Spinal cord (tissue), 9 donors: ENCODE measurements at regions not wholly inside any gene's neighbourhood (a gene's known extent, or its start where the extent isn't known, plus 50 kb on each side); places are given as distances from the start of the nearest gene placed in this dataset.
A peak's percentile ranks its signal among the peaks of the same experiment; 100 is the strongest.

ENCODE experiments used
- DNase-seq, 6 donors: peaks; one replicate each; pipeline versions ENCODE4 v3.0.0 to v3.0.0-alpha.2; 2013 to 2015; ENCODE audit warnings: low spot score in 6 of 6, low read depth in 4 of 6
- H3K27ac ChIP-seq: one replicate; pipeline ENCODE4 v1.5.1; 2013; ENCODE audit warnings: low read depth, low read length, control low read depth
- H3K27me3 ChIP-seq: one replicate; pipeline ENCODE4 v1.6.1; 2013; ENCODE audit warnings: low read length; ENCODE audit not compliant: control insufficient read depth, insufficient read depth
- H3K36me3 ChIP-seq: one replicate; pipeline ENCODE4 v1.6.1; 2013; ENCODE audit warnings: low read length; ENCODE audit not compliant: control insufficient read depth, insufficient read depth
- H3K4me1 ChIP-seq: one replicate; pipeline ENCODE4 v1.6.1; 2013; ENCODE audit warnings: low read length; ENCODE audit not compliant: control insufficient read depth, insufficient read depth
- H3K4me3 ChIP-seq: one replicate; pipeline ENCODE4 v1.5.1; 2013; ENCODE audit warnings: low read depth, low read length, control low read depth
- H3K9me3 ChIP-seq: one replicate; pipeline ENCODE4 v1.6.1; 2013; ENCODE audit warnings: low read length; ENCODE audit not compliant: control insufficient read depth, insufficient read depth
- WGBS: methylation state at CpG from one replicate; pipeline ENCODE4 v1.1.5; 2013; ENCODE audit warnings: missing lambda C conversion rate; ENCODE audit not compliant: insufficient coverage; 5-methylcytosine and 5-hydroxymethylcytosine counted together
- donor health status: healthy.

DNA sequence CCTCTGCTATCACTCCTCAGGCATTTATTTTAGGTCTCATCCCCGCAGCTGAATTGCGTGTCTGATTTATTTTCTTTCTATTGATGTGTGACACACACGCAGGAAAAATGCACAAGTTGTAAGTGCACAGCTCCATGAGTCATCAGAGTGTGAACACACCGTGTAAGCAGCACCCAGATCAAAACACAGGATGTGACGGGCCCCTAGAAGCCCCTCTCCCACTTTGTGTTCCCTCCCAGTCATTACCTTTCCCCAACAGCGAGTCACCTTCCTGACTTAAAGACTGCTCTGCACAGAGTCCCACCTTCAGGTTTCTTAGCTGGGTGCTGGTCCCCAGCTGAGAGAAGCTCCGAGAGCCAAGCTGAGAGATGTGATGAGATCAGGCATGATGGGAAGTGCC, 436.7 kb downstream of the MID1IP1 start:
- Histone ChIP-seq H3K9me3 (no peaks in the 10 kb centered on the region), H3K4me1 (no peaks in the 10 kb centered on the region), H3K27ac (no peak overlapping the region), H3K36me3 (no peaks in the 10 kb centered on the region), H3K27me3 (no peaks in the 10 kb centered on the region), H3K4me3 (no peak overlapping the region)
- whole genome bisulfite sequencing, result 70% methylated on average over 5 of the region's 7 CpGs
- no peak for DNase-seq

DNA sequence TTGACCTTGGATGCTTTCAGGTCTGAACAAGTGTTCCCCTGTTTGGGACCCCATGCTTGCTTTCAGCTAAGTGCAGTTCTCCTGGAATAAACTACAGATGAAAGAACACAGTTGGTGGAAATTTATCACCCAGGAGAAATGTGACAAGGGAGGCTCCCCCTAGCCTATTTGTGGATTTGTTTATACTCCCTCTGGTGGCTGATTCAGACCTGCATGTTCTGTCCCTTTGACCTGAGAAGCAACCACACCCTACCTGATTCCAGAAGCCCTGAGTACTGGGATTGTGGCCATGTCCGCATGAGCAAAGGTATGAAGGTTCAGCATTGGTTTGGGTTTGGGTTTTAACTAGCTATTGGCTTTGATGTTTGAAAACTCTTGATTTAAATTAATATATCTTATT, 440.9 kb downstream of the MID1IP1 start:
- Histone ChIP-seq H3K9me3 (no peaks in the 10 kb centered on the region), H3K36me3 (no peaks in the 10 kb centered on the region), H3K4me3 (no peak overlapping the region), H3K27me3 (no peaks in the 10 kb centered on the region), H3K27ac (no peak overlapping the region), H3K4me1 (no peaks in the 10 kb centered on the region)
- peak in 2 of 6 donors; percentile 5 to 9 for DNase-seq
- WGBS, result no CpG with 5 or more reads among the region's 1 CpG

DNA sequence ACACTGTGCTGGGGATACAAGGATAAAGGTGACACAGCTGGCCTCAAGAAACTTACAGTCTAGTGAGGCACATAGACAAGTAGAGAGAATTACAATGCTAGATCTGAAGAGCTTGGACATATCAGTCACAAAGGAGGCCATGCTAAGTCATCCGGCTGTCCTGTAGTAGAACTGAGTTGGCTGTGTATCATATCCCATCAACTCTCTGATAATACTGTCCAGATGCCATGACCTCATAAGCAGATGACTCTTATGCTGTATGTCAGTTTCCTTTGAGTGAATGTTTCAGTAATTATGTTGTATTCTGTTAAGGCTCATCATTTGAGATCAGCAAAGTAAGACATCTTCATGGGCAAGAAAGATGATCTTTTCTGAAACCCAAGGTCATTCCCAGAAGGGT, 442.9 kb downstream of the MID1IP1 start:
- H3K27ac ChIP-seq, result no peak overlapping the region

DNA sequence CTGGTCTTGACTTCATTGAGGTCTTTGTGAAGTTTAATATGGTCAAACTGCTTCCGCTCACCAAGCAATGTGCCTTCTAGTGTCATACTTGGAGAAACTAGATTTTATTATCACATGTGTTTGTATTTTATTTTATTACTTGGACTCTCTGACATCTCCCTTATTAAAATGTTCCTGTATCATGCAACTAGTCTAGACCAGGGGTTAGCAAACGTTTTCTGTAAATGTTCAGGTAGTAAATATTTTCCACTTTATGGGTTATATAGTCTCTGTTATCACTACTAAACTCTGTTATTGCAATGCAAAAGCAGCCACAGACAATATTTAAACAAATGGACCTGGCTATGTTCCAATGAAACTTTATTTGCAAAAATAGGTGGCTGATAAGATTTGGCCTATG, 443.8 kb downstream of the MID1IP1 start:
- H3K36me3 ChIP-seq, result no peaks in the 10 kb centered on the region
- no peaks in the 10 kb centered on the region for H3K4me1 ChIP-seq
- no peaks in the 10 kb centered on the region for H3K9me3 ChIP-seq
- H3K27ac ChIP-seq, result no peak overlapping the region
- H3K4me3 ChIP-seq, result no peak overlapping the region
- WGBS, result no CpG with 5 or more reads among the region's 2 CpGs
- no peaks in the 10 kb centered on the region for H3K27me3 ChIP-seq
- DNase-seq, result no peak

More for the DNA sequence above, 442.9 kb downstream of the MID1IP1 start:
- Histone ChIP-seq H3K4me1 (no peaks in the 10 kb centered on the region), H3K9me3 (no peaks in the 10 kb centered on the region), H3K36me3 (no peaks in the 10 kb centered on the region), H3K27me3 (no peaks in the 10 kb centered on the region), H3K4me3 (no peak overlapping the region)
- no peak for DNase-seq
- WGBS, result 80% methylated on average over 1 of the region's 1 CpG

DNA sequence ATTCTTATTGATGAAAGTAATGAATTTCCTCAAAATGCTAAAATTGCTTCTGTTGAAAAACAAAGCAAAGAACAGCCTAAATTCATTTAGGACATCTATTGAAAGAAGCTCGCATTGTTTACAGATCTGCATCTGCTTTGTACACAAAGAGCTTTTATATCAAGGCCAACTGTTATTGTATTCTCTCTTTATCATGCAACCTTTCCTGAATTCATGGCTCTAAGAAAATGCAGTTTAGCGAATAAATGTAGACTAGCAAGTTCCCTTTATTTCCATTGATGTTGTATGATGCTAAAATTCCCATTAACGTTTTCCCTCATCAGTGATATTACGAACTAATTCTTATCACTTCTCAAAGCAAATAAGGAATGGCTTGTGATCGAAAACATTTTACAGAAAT, 446.3 kb downstream of the MID1IP1 start:
- Histone ChIP-seq H3K27ac (no peak overlapping the region), H3K4me1 (no peaks in the 10 kb centered on the region), H3K4me3 (no peak overlapping the region), H3K36me3 (no peaks in the 10 kb centered on the region), H3K27me3 (peaks cover 4% of the 10 kb centered on the region), H3K9me3 (no peaks in the 10 kb centered on the region)
- no CpG with 5 or more reads among the region's 5 CpGs for whole genome bisulfite sequencing
- DNase-seq, result peak in 1 of 6 donors; percentile 16

DNA sequence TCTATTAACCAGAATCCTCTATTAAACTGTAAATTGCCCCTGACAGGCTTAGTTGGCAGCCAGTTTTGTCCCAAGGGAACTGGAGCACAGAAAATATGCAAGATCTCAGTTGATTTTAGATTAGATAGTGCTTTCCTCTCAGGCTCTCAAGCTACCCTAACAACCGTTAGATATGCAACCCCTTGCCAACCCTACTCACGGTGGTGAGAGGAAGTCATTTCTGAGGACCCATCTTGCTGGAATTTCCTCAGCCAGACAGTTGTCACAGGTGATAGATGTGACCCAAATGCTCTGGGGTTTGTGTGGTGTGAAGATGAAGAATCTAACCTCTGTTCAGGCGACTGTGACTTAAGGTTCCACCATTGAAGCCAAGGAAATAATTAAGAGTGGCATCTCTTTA, 447.1 kb downstream of the MID1IP1 start:
- Histone ChIP-seq H3K36me3 (no peaks in the 10 kb centered on the region), H3K27me3 (peaks cover 4% of the 10 kb centered on the region), H3K9me3 (no peaks in the 10 kb centered on the region), H3K4me1 (no peaks in the 10 kb centered on the region), H3K4me3 (no peak overlapping the region), H3K27ac (no peak overlapping the region)
- DNase-seq, result no peak
- no CpG with 5 or more reads among the region's 3 CpGs for WGBS

DNA sequence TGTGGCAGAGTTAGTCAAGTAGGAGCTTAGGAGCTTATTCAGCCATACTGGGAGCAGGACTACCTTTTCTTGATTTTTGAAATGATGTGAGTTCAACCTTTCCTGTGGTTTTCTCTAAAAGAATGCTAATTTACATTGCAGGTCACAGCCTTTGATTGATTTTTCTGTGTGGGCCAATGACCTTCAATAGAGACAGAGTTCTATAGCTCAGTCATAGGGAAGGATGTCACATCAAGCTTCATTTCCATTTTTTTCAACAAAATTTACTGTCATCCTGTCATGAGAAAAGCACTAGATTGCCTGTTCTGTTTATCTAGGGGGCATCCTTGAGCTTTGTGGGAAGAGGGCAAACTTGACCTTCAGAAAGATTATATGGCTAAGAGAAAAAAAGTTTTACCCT, 448.7 kb downstream of the MID1IP1 start:
- DNase-seq, result no peak
- no peak overlapping the region for H3K27ac ChIP-seq
- H3K27me3 ChIP-seq, result peaks cover 4% of the 10 kb centered on the region
- H3K4me3 ChIP-seq, result no peak overlapping the region
- H3K36me3 ChIP-seq, result no peaks in the 10 kb centered on the region
- H3K9me3 ChIP-seq, result no peaks in the 10 kb centered on the region
- no peaks in the 10 kb centered on the region for H3K4me1 ChIP-seq

DNA sequence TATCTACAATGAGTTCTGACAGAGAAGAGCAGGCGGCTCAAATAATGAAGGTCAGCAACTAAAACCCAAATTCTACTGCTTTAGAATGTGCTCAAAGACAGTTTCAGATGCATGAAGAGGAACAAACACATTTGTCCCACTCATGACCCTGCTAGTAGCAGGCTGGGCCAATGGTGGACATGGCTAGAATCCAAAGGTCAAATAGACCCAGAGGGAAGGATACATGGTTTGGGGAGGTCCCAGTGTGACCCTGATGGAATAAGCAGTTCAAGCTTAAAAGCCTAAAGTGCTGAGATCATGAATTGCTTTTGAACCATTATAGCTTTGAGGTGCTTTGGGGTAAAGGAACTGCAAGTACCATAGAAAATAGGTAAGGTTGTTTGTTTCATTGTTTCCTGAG, 450.7 kb downstream of the MID1IP1 start:
- peaks cover 4% of the 10 kb centered on the region for H3K27me3 ChIP-seq
- H3K36me3 ChIP-seq, result no peaks in the 10 kb centered on the region
- WGBS, result 50% methylated on average over 1 of the region's 1 CpG
- H3K4me1 ChIP-seq, result no peaks in the 10 kb centered on the region
- H3K27ac ChIP-seq, result no peak overlapping the region
- DNase-seq, result no peak
- no peaks in the 10 kb centered on the region for H3K9me3 ChIP-seq
- no peak overlapping the region for H3K4me3 ChIP-seq

DNA sequence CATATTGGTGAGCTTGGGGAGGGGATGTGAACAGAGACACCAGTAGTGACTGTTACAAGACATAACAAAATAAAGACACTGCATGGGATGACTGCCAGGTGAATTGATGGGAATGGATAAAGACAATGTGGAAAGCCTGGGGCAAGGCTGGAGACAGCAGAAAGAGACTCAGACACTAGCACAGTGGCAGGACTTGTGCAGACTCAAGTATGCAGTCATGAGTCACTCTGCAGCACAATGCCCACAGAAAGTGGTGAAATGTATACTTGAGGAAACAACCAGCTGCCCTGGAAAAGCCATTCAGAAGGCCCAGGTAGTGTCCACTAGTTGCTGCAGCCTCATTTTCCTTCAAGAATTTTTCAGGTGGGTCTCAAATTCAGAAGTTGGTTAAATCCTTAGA, 452.3 kb downstream of the MID1IP1 start:
- DNase-seq, result no peak
- Histone ChIP-seq H3K36me3 (no peaks in the 10 kb centered on the region), H3K27ac (no peak overlapping the region), H3K4me3 (no peak overlapping the region), H3K27me3 (peaks cover 4% of the 10 kb centered on the region), H3K9me3 (no peaks in the 10 kb centered on the region), H3K4me1 (no peaks in the 10 kb centered on the region)

DNA sequence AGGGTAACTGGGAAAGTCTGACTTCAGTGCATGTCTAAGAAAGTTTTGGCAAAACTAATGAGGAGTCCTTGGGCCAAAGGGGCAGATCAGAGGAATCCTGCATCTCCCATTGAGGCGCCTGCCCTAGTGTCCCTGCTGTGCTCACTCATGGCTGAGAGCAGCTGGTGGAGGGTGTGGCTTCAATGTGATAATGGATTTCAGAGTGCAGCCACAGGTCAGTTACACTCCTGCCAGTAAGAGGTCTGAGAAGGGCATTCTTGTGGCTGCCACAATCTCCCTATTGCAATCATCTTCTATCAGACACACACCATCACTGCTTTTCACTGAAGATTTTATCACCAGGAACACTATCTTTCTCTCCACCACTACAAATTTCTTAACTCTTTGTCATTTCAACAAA, 457.1 kb downstream of the MID1IP1 start:
- WGBS, result 46% methylated on average over 1 of the region's 1 CpG
- Histone ChIP-seq H3K4me3 (no peak overlapping the region), H3K4me1 (no peaks in the 10 kb centered on the region), H3K9me3 (no peaks in the 10 kb centered on the region), H3K27ac (no peak overlapping the region), H3K36me3 (no peaks in the 10 kb centered on the region), H3K27me3 (peaks cover 2% of the 10 kb centered on the region)
- DNase-seq, result no peak

DNA sequence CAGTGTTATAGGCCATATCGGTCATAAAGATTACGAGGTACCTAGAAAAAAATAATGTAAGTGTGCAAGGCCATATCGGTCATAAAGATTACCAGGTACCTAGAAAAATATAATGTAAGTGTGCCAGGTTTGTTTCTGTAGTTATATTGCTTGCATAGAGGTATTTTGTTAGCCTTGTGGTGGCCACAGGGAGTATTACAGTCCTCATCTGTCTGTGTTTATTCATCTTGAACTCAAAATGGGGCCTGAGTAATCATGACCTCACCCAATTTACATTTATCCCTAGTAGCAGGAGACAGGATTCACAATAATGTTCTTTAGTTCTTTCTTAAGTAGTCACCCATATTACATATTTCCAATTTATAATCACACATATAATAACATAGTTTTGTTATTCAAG, 459.7 kb downstream of the MID1IP1 start:
- H3K27ac ChIP-seq, result no peak overlapping the region
- no peak overlapping the region for H3K4me3 ChIP-seq
- DNase-seq, result no peak
- peaks cover 2% of the 10 kb centered on the region for H3K27me3 ChIP-seq
- no peaks in the 10 kb centered on the region for H3K9me3 ChIP-seq
- WGBS, result 88% methylated on average over 3 of the region's 3 CpGs
- H3K4me1 ChIP-seq, result no peaks in the 10 kb centered on the region
- no peaks in the 10 kb centered on the region for H3K36me3 ChIP-seq
